H1 (cell line): ENCODE measurements at regions not wholly inside any gene's neighbourhood (a gene's known extent, or its start where the extent isn't known, plus 50 kb on each side); places are given as distances from the start of the nearest gene placed in this dataset.

Experiments used
- CTCF ChIA-PET: fragments of 300-600 bp; sonication (Branson Sonifier 250); formaldehyde crosslinking; loops from one replicate; lab custom pipeline; 2021; ENCODE audit not compliant: partially characterized antibody; lab: Charles Lee
- POLR2A ChIA-PET: fragments of 300-600 bp; sonication (Branson Sonifier 250); formaldehyde crosslinking; loops from one replicate; lab custom pipeline; 2021; ENCODE audit warnings: inconsistent platforms; ENCODE audit not compliant: partially characterized antibody; lab: Charles Lee
- DNase-seq, 2 experiments: peaks; one replicate each; pipeline versions ENCODE4 v3.0.0 to v3.0.0-alpha.2; 2010 to 2022; ENCODE audit warnings: low spot score in 2 of 2, low read depth in 1 of 2, mixed read lengths in 1 of 2
- FAIRE-seq: peaks from 2 replicates; lab custom pipeline; 2011; peaks lifted over from hg19 to GRCh38; lab: Jason Lieb, UNC
- H2AFZ ChIP-seq: 2 replicates; pipeline ENCODE4 v1.8.1; 2012; ENCODE audit warnings: low read length, inconsistent platforms
- H2AK5ac ChIP-seq: 2 replicates; pipeline ENCODE4 v1.6.1; 2013; ENCODE audit warnings: low read depth, low read length
- H2BK120ac ChIP-seq: replicated peaks from 2 replicates; pipeline ENCODE3; 2013; ENCODE audit warnings: low read depth, low read length, inconsistent platforms
- H2BK12ac ChIP-seq: 2 replicates; pipeline ENCODE4 v1.6.1; 2013; ENCODE audit warnings: low read depth, low read length
- H2BK15ac ChIP-seq: 2 replicates; pipeline ENCODE4 v1.6.1; 2013; ENCODE audit warnings: low read length
- H2BK20ac ChIP-seq: 2 replicates; pipeline ENCODE4 v1.6.1; 2013; ENCODE audit warnings: low read length
- H2BK5ac ChIP-seq: 2 replicates; pipeline ENCODE4 v1.6.1; 2013; ENCODE audit warnings: low read depth, low read length
- H3K14ac ChIP-seq: 2 replicates; pipeline ENCODE4 v1.6.1; 2013; ENCODE audit warnings: inconsistent platforms; ENCODE audit not compliant: insufficient read length
- H3K18ac ChIP-seq: 2 replicates; pipeline ENCODE4 v1.6.1; 2013; ENCODE audit warnings: low read length; ENCODE audit errors: extremely low read depth
- H3K23ac ChIP-seq: 2 replicates; pipeline ENCODE4 v1.6.1; 2013; ENCODE audit warnings: inconsistent platforms; ENCODE audit not compliant: insufficient read length
- H3K23me2 ChIP-seq: 2 replicates; pipeline ENCODE4 v1.6.1; 2013; ENCODE audit warnings: low read depth, low read length
- H3K27ac ChIP-seq: 2 replicates; pipeline ENCODE4 v1.6.1; 2011; ENCODE audit warnings: low read depth, low read length, inconsistent platforms
- H3K27me3 ChIP-seq, 4 experiments: replicated peaks in 1 of 4; 1 replicate in 1 of 4; 2 replicates in 3 of 4; pipeline versions ENCODE4 v1.6.1 to v1.8.1; 2011 to 2013; ENCODE audit warnings: low read length in 3 of 4, mild to moderate bottlenecking in 3 of 4, inconsistent platforms in 2 of 4, mixed read lengths in 2 of 4, moderate library complexity in 1 of 4; ENCODE audit not compliant: control insufficient read depth in 3 of 4, insufficient read depth in 3 of 4; ENCODE audit errors: extremely low read depth in 1 of 4
- H3K36me3 ChIP-seq, 4 experiments: 2 replicates each; pipeline versions ENCODE4 v1.6.1 to v1.8.1; 2011 to 2013; ENCODE audit warnings: mild to moderate bottlenecking in 4 of 4, low read length in 3 of 4, moderate library complexity in 2 of 4, control low read depth in 1 of 4, inconsistent platforms in 1 of 4; ENCODE audit not compliant: insufficient read depth in 4 of 4, control insufficient read depth in 2 of 4
- H3K4ac ChIP-seq: replicated peaks from 2 replicates; pipeline ENCODE3; 2013; ENCODE audit warnings: low read length, low read depth, mixed read lengths, inconsistent platforms; ENCODE audit not compliant: insufficient read length
- H3K4me1 ChIP-seq, 4 experiments: replicated peaks in 1 of 4; 1 replicate in 1 of 4; 2 replicates in 3 of 4; pipeline versions ENCODE4 v1.6.1 to v1.8.1; 2011 to 2013; ENCODE audit warnings: low read length in 3 of 4, inconsistent platforms in 2 of 4, mixed read lengths in 1 of 4; ENCODE audit not compliant: insufficient read depth in 4 of 4, control insufficient read depth in 3 of 4
- H3K4me2 ChIP-seq, 2 experiments: 2 replicates each; pipeline versions ENCODE4 v1.6.1 to v1.8.1; 2011 to 2013; ENCODE audit warnings: low read depth in 2 of 2, low read length in 2 of 2, control low read depth in 1 of 2, inconsistent platforms in 1 of 2, mild to moderate bottlenecking in 1 of 2; ENCODE audit not compliant: insufficient read depth in 1 of 2
- H3K4me3 ChIP-seq, 4 experiments: fragments of 200-600, 300-600 bp in 1 of 4; sonication (generic), shearing (Covaris generic), sonication (Bioruptor Twin) in 1 of 4; 2 replicates each; pipeline versions ENCODE4 v1.5.1 to v1.8.1; 2011 to 2016; ENCODE audit warnings: low read length in 4 of 4, low read depth in 3 of 4, control low read depth in 2 of 4, inconsistent platforms in 2 of 4, mild to moderate bottlenecking in 2 of 4, mixed read lengths in 1 of 4, moderate library complexity in 1 of 4; ENCODE audit not compliant: insufficient read depth in 2 of 4; ENCODE audit errors: extremely low read depth in 1 of 4
- H3K56ac ChIP-seq: replicated peaks from 2 replicates; pipeline ENCODE3; 2013; ENCODE audit warnings: low read depth, mild to moderate bottlenecking, mixed read lengths, low read length, inconsistent platforms; ENCODE audit not compliant: insufficient read length
- H3K79me1 ChIP-seq: 2 replicates; pipeline ENCODE4 v1.6.1; 2013; ENCODE audit warnings: low read depth, low read length, control low read depth
- H3K79me2 ChIP-seq, 2 experiments: 2 replicates each; pipeline versions ENCODE4 v1.6.1 to v1.8.1; 2012 to 2013; ENCODE audit warnings: low read length in 2 of 2, mild to moderate bottlenecking in 2 of 2, inconsistent platforms in 1 of 2; ENCODE audit not compliant: insufficient read depth in 2 of 2, control insufficient read depth in 1 of 2
- H3K9ac ChIP-seq, 4 experiments: replicated peaks in 1 of 4; 1 replicate in 1 of 4; 2 replicates in 3 of 4; pipeline versions ENCODE4 v1.6.1 to v1.8.1; 2011 to 2013; ENCODE audit warnings: low read depth in 3 of 4, low read length in 3 of 4, control low read depth in 2 of 4, mild to moderate bottlenecking in 2 of 4, moderate library complexity in 2 of 4, inconsistent platforms in 1 of 4; ENCODE audit errors: extremely low read depth in 1 of 4
- H3K9me3 ChIP-seq, 2 experiments: 2 replicates each; pipeline versions ENCODE4 v1.6.1 to v1.8.1; 2012 to 2013; ENCODE audit warnings: mild to moderate bottlenecking in 2 of 2, moderate library complexity in 2 of 2, control low read depth in 1 of 2, inconsistent platforms in 1 of 2, low read depth in 1 of 2, low read length in 1 of 2, mixed read lengths in 1 of 2; ENCODE audit not compliant: insufficient read depth in 2 of 2
- H4K20me1 ChIP-seq, 2 experiments: replicated peaks in 1 of 2; 2 replicates each; pipeline versions ENCODE3 to v1.8.1; 2011 to 2013; ENCODE audit warnings: inconsistent platforms in 2 of 2, low read length in 2 of 2, mild to moderate bottlenecking in 1 of 2; ENCODE audit not compliant: insufficient read depth in 2 of 2, control insufficient read depth in 1 of 2
- H4K5ac ChIP-seq: 2 replicates; pipeline ENCODE4 v1.6.1; 2013; ENCODE audit warnings: low read length, low read depth, mixed read lengths, inconsistent platforms; ENCODE audit not compliant: insufficient read length
- H4K8ac ChIP-seq: 2 replicates; pipeline ENCODE4 v1.8.0; 2013; ENCODE audit warnings: mild to moderate bottlenecking, moderate library complexity, low read length, inconsistent platforms; ENCODE audit not compliant: insufficient read depth; ENCODE audit errors: extremely low read depth
- H4K91ac ChIP-seq: replicated peaks from 2 replicates; pipeline ENCODE3; 2013; ENCODE audit warnings: low read length, mixed read lengths, inconsistent platforms; ENCODE audit not compliant: insufficient read length
- ASH2L ChIP-seq: fragments of 200-600, 300-600 bp; sonication (generic); IDR thresholded peaks from one replicate; pipeline ENCODE4 v1.7.1; 2017; ENCODE audit warnings: low read length
- CHD1 ChIP-seq: IDR thresholded peaks from 2 replicates; pipeline ENCODE4 v1.6.1; 2012; ENCODE audit warnings: low read depth, low read length, improper control_type of control experiment
- FOSL1 ChIP-seq: IDR thresholded peaks from 2 replicates; pipeline ENCODE4 v1.6.1; 2011; ENCODE audit warnings: mild to moderate bottlenecking, low read depth, low read length, moderate library complexity; ENCODE audit not compliant: insufficient read depth
- JUN ChIP-seq: IDR thresholded peaks from 2 replicates; pipeline ENCODE4 v1.6.1; 2011; ENCODE audit warnings: low read depth, mild to moderate bottlenecking, improper control_type of control experiment, low read length
- RFX5 ChIP-seq: IDR thresholded peaks from 2 replicates; pipeline ENCODE4 v1.6.1; 2011; ENCODE audit warnings: low read depth, low read length, improper control_type of control experiment, borderline replicate concordance
- SAP30 ChIP-seq: fragments of 300-600 bp; sonication (generic); IDR thresholded peaks from 2 replicates; pipeline ENCODE4 v1.7.1; 2012; ENCODE audit warnings: low read length, moderate library complexity, mild to moderate bottlenecking, inconsistent platforms; ENCODE audit not compliant: insufficient read depth, insufficient replicate concordance
- SIN3A ChIP-seq, 2 experiments: IDR thresholded peaks in 1 of 2; conservative IDR thresholded peaks in 1 of 2; 2 replicates each; pipeline ENCODE4 v1.6.1; 2011 to 2012; ENCODE audit warnings: low read length in 2 of 2, improper control_type of control experiment in 1 of 2, low read depth in 1 of 2, mild to moderate bottlenecking in 1 of 2
- TBP ChIP-seq: IDR thresholded peaks from 2 replicates; pipeline ENCODE4 v1.6.1; 2011; ENCODE audit warnings: low read depth, low read length, improper control_type of control experiment
- TCF12 ChIP-seq: IDR thresholded peaks from 2 replicates; pipeline ENCODE4 v1.6.1; 2011; ENCODE audit warnings: low read depth, mild to moderate bottlenecking, low read length
- WGBS, 2 experiments: shearing (Covaris generic) in 1 of 2; methylation state at CpG; one replicate each; pipeline versions ENCODE4 v1.1.6 to v1.1.7; 2013 to 2015; ENCODE audit warnings: low lambda C conversion rate in 2 of 2, mixed read lengths in 2 of 2, inconsistent platforms in 1 of 2, low coverage in 1 of 2, missing lambda C conversion rate in 1 of 2; ENCODE audit not compliant: insufficient replicate concordance in 2 of 2, insufficient coverage in 1 of 2, insufficient read length in 1 of 2; ENCODE audit errors: extremely low coverage in 1 of 2, missing lambda C conversion rate in 1 of 2; 5-methylcytosine and 5-hydroxymethylcytosine counted together

- Histone ChIP-seq H3K4me3 (no peak overlapping the region), H3K79me1 (no peaks in the 10 kb centered on the region), H2BK20ac (no peak overlapping the region), H3K4me1 (no peaks in the 10 kb centered on the region), H3K14ac (no peak overlapping the region), H3K4me2 (no peak overlapping the region), H2BK5ac (no peak overlapping the region; the same call in 1 of the 2 replicates), H4K20me1 (no peaks in the 10 kb centered on the region), H3K4ac (no peak overlapping the region), H4K5ac (no peak overlapping the region), H3K23ac (no peak overlapping the region), H3K27me3 (no peaks in the 10 kb centered on the region), H3K18ac (no peak overlapping the region), H3K9ac (no peak overlapping the region), H2AFZ (no peak overlapping the region), H2BK12ac (no peak overlapping the region), H2BK120ac (no peak overlapping the region), H4K91ac (no peak overlapping the region), H3K56ac (no peak overlapping the region), H2AK5ac (no peak overlapping the region), H3K79me2 (no peaks in the 10 kb centered on the region), H3K23me2 (no peaks in the 10 kb centered on the region), H3K36me3 (0 out of 8 replicates have a peak, but pooled peaks cover 0 to 3% (median 0%) of the 10 kb centered on the region in 4 experiments), H3K9me3 (peaks cover 4 to 12% of the 10 kb centered on the region in 2 experiments; a peak in 3 of 4 replicates), H4K8ac (no peak overlapping the region), H3K27ac (no peak overlapping the region), H2BK15ac (no peak overlapping the region)
- ChIA-PET POLR2A (no interaction called here), CTCF (interaction anchor here (0.6 to 1.0 kb wide), 4 partner anchors 31 to 600 kb away, joined by 3 to 5 read pairs (median 4); no protein-coding TSS in a partner anchor)
- FAIRE-seq (no peak), DNase-seq (no peak)
- 100% methylated on average over 1 of the region's 2 CpGs; no CpG with 5 or more reads in 1 of the 2 experiments for WGBS, 2 experiments
- no peak for TF ChIP-seq JUN
- no peak for TF ChIP-seq CHD1
- TF ChIP-seq SAP30 = no peak
- no peak for TF ChIP-seq TBP
- TF ChIP-seq RFX5 = no peak
- no peak for TF ChIP-seq FOSL1
- no peak for TF ChIP-seq SIN3A (conservative IDR thresholded peaks at IDR 0.05 in 1 of 2, IDR thresholded peaks at IDR 0.05 in 1 of 2; ENCODE audit: low read depth in 1 of 2, low read length in 2 of 2)
- no peak for TF ChIP-seq ASH2L
- TF ChIP-seq TCF12 = no peak
These were observed 563.9 kb downstream of the TFAP2A start for GRCh38 chr6:9851006-9851405.
